ENCODE measurements at regions not wholly inside any gene's neighbourhood (a gene's known extent, or its start where the extent isn't known, plus 50 kb on each side); places are given as distances from the start of the nearest gene placed in this dataset.

DNA sequence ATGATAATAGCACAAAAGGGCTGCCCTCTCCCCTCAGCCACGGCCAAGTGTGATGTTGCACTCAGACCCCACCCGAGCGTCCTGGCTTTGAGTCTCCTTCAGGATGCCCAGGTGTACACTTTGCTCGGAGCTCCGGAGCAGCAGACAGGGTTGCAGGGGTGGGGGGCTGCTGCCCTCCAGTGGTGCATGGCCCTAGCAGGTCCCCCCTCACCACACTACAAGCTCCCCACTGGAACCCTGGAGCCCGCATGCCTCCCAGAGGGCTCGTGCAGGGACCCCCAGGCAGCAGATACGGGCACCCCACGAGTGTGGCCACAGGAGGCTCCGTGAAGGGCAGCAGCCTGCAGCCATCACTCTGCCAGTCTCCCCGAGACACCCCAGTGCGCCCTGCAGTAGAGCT, 69.9 kb upstream of the C14orf180 start:
- DNase-seq (ENCODE audit: low spot score in 2 of 2) = no peak
- H3K27me3 ChIP-seq = peaks cover 0 to 64% of the 10 kb centered on the region in 2 donors
- no peaks in the 10 kb centered on the region for H3K36me3 ChIP-seq
- H3K27ac ChIP-seq = no peak overlapping the region
- no peaks in the 10 kb centered on the region for H3K9me3 ChIP-seq
- no peak overlapping the region for H3K4me3 ChIP-seq
- intact Hi-C loops (cut with DNase I; ENCODE audit: low total_unique reads) = no loop called here
- TF ChIP-seq POLR2AphosphoS5 (IDR thresholded peaks at IDR 0.05) (no peak), CTCF (IDR thresholded peaks at IDR 0.05) (no peak), POLR2A (IDR thresholded peaks at IDR 0.05) (no peak)
- no peaks in the 10 kb centered on the region for H3K4me1 ChIP-seq

- H3K27ac ChIP-seq = no peak overlapping the region
- no peaks in the 10 kb centered on the region for H3K36me3 ChIP-seq
- no peaks in the 10 kb centered on the region for H3K9me3 ChIP-seq
- no peaks in the 10 kb centered on the region for H3K4me1 ChIP-seq
- TF ChIP-seq POLR2AphosphoS5 (IDR thresholded peaks at IDR 0.05) = no peak
- TF ChIP-seq POLR2A (IDR thresholded peaks at IDR 0.05) = no peak
- no peak for TF ChIP-seq CTCF (IDR thresholded peaks at IDR 0.05)
- H3K27me3 ChIP-seq = peaks cover 0 to 62% of the 10 kb centered on the region in 2 donors
- no peak for DNase-seq (ENCODE audit: low spot score in 2 of 2)
- no peak overlapping the region for H3K4me3 ChIP-seq
- intact Hi-C loops (cut with DNase I; ENCODE audit: low total_unique reads) = no loop called here
These were observed 69.3 kb upstream of the C14orf180 start for GRCh38 chr14:104510216-104510615.

DNA sequence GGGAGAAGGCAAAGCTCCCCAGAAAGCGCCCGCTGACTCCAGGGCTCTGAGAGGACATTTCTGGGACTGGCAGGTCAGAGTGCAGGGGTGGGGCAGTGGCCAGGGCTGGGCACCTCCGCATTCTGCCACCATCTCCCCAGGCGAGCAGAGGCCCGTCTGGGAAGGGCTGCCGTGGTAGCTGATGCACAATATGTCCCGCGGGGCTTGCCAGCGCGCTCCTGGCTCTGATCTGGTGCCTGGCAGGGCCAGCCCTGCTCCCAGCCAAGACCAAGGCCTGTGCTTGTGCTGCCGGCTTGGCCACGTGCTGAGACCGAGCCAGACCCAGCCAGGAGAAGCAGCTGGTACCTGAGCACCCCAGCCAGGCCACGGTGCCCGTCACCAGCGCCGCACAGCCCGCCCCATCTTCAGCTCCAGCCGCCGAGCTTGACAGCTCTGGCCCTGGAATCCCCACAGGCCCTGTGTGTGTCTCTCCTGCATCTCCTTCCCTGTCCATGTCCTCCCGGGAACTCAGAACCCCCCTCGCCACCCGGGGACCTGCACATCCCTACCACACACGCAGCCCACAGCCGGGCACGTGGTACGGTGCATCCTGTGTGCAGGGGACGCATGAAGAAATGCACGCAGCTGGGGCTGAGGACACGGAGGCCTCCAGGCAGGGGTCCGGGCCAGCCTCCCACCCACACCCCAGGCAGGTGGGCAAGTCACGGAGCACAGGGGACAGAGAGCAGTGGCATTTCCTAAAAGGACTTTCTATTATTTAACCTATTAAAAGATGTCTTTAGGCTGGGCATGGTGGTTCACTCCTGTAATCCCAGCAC, 68.6 kb upstream of the C14orf180 start:
- Histone ChIP-seq H3K27me3 (peaks cover 0 to 62% of the 10 kb centered on the region in 2 donors), H3K4me3 (no peak overlapping the region), H3K36me3 (no peaks in the 10 kb centered on the region), H3K4me1 (no peaks in the 10 kb centered on the region), H3K27ac (no peak overlapping the region), H3K9me3 (peaks cover 0 to under 1% of the 10 kb centered on the region in 2 donors)
- DNase-seq (ENCODE audit: low spot score in 2 of 2) = peak in 1 of 2 donors; percentile 63
- TF ChIP-seq POLR2AphosphoS5 (IDR thresholded peaks at IDR 0.05) (no peak), POLR2A (IDR thresholded peaks at IDR 0.05) (no peak), CTCF (IDR thresholded peaks at IDR 0.05) (no peak)
- intact Hi-C loops (cut with DNase I; ENCODE audit: low total_unique reads) = no loop called here

DNA sequence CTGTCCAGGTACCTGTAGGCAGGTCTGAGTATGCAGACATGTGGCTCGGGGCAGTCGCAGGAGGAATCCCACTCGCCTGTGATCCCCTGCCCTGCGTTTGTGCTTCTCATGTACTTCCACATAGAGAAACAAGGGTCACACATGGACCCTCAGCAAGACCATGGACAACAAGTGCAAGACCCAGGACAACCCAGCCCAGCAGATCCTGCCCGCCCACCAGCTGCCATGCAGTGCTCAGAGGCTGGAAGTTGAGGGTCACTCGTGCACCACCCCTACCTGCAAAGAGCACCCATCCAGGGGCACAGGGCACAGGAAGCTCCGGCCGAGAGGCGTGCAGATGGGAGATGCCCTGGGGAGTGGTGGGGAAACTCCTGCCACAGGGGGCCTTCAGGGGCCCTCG, 67.5 kb upstream of the C14orf180 start:
- Histone ChIP-seq H3K27ac (no peak overlapping the region), H3K9me3 (peaks cover 6 to 11% of the 10 kb centered on the region in 2 donors), H3K27me3 (peaks cover 0 to 62% of the 10 kb centered on the region in 2 donors), H3K4me1 (no peaks in the 10 kb centered on the region), H3K36me3 (no peaks in the 10 kb centered on the region), H3K4me3 (no peak overlapping the region)
- TF ChIP-seq CTCF (IDR thresholded peaks at IDR 0.05) = no peak
- no peak for TF ChIP-seq POLR2AphosphoS5 (IDR thresholded peaks at IDR 0.05)
- TF ChIP-seq POLR2A (IDR thresholded peaks at IDR 0.05) = no peak
- DNase-seq (ENCODE audit: low spot score in 2 of 2) = no peak
- intact Hi-C loops (cut with DNase I; ENCODE audit: low total_unique reads) = no loop called here

DNA sequence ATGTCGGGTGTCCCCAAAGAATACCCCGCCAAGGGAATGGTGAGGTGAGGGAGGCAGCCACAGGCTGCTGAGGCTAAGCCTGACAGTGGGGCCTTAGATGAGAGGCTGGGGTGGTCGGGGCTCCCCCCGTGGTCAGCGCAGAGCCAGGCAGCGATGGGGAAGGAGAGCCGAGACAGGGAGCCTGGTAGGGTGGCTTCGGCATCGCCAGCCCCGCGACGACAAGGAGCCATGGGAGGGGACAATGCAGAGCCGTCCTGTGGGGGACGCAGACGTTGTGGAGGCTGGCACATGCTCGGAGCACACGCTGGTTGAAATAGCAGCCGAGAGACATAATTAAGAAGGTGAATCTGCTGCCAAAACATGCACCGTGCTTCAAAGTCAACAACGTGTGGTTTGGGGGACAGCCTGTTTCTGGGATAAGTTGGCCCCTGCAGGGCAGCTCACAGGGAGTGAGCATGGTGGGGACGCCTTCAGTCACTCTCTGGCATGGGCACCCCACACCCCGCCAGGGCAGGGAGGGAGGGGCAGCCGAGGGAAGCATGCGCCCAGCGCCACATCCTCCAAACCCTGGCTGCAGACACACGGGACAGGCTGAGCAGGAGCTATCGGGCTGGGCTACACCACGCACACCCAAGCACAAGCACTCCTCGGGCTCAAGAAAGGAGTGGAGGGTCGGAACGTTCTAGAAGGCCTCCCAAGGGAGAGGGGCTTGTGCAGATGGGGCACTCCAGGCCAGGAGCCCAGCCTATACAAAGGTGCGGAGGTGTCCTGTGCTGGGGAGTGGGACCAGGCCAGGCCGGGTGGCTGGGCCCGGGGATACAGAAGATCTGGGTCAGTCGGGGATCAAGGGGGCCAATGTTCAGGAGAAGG, 66.6 kb upstream of the C14orf180 start:
- Histone ChIP-seq H3K36me3 (no peaks in the 10 kb centered on the region), H3K27me3 (peaks cover 0 to 61% of the 10 kb centered on the region in 2 donors), H3K4me3 (no peak overlapping the region), H3K9me3 (peaks cover 12 to 14% of the 10 kb centered on the region in 2 donors), H3K4me1 (no peaks in the 10 kb centered on the region), H3K27ac (no peak overlapping the region)
- DNase-seq (ENCODE audit: low spot score in 2 of 2) = no peak
- intact Hi-C loops (cut with DNase I; ENCODE audit: low total_unique reads) = no loop called here
- no peak for TF ChIP-seq POLR2A (IDR thresholded peaks at IDR 0.05)
- no peak for TF ChIP-seq CTCF (IDR thresholded peaks at IDR 0.05)
- no peak for TF ChIP-seq POLR2AphosphoS5 (IDR thresholded peaks at IDR 0.05)

Measured in breast epithelium (tissue), 4 donors.